Kidney (tissue), 13 donors: ENCODE measurements at regions not wholly inside any gene's neighbourhood (a gene's known extent, or its start where the extent isn't known, plus 50 kb on each side); places are given as distances from the start of the nearest gene placed in this dataset.

ENCODE experiments used
- DNase-seq, 5 donors: peaks; one replicate each; pipeline ENCODE4 v3.0.0-alpha.2; 2013 to 2020
- FAIRE-seq: peaks from 2 replicates; lab custom pipeline; 2012; peaks lifted over from hg19 to GRCh38; lab: Jason Lieb, UNC
- H3K27ac ChIP-seq, 2 donors: one replicate each; pipeline ENCODE4 v1.7.0; 2013; ENCODE audit warnings: low read depth in 2 of 2, low read length in 2 of 2, inconsistent platforms in 1 of 2
- H3K27me3 ChIP-seq: one replicate; pipeline ENCODE4 v1.7.1; 2013; ENCODE audit warnings: low read length, inconsistent platforms; ENCODE audit not compliant: control insufficient read depth, insufficient read depth
- H3K36me3 ChIP-seq, 3 donors: one replicate each; pipeline versions ENCODE4 v1.7.0 to v1.7.1; 2013; ENCODE audit warnings: low read length in 3 of 3, control low read depth in 1 of 3, inconsistent platforms in 1 of 3; ENCODE audit not compliant: insufficient read depth in 3 of 3, control insufficient read depth in 2 of 3
- H3K4me1 ChIP-seq, 3 donors: one replicate each; pipeline versions ENCODE4 v1.7.0 to v1.7.1; 2013; ENCODE audit warnings: low read length in 3 of 3, inconsistent platforms in 1 of 3, low read depth in 1 of 3; ENCODE audit not compliant: control insufficient read depth in 2 of 3, insufficient read depth in 2 of 3
- H3K4me3 ChIP-seq, 3 donors: one replicate each; pipeline versions ENCODE4 v1.7.0 to v1.8.1; 2013; ENCODE audit warnings: low read length in 3 of 3, control low read depth in 1 of 3, inconsistent platforms in 1 of 3
- H3K9ac ChIP-seq, 3 donors: one replicate each; pipeline versions ENCODE4 v1.7.0 to v1.7.1; 2013; ENCODE audit warnings: low read length in 3 of 3, control low read depth in 1 of 3, inconsistent platforms in 1 of 3
- H3K9me3 ChIP-seq, 3 donors: one replicate each; pipeline versions ENCODE4 v1.7.0 to v1.7.1; 2013; ENCODE audit warnings: low read length in 3 of 3, control low read depth in 1 of 3, inconsistent platforms in 1 of 3; ENCODE audit not compliant: control insufficient read depth in 2 of 3, insufficient read depth in 1 of 3
- CTCF ChIP-seq: IDR thresholded peaks from 3 replicates; pipeline ENCODE4 v1.5.1; 2012; ENCODE audit warnings: mild to moderate bottlenecking, moderate library complexity, borderline replicate concordance; ENCODE audit not compliant: insufficient read depth; ENCODE audit errors: extremely low read depth
- intact Hi-C: fragments of 100-400 bp; cut with DNase I; formaldehyde crosslinking; loops from one replicate; pipeline ENCODE4 v1.11.1; 2022
- donor health status: control.
- donor health status: control.
- donor health status: control.
- donor health status: control.
- donor health status: control.
- donor health status: DM: yes; HTN: yes; CAD: no.
- donor health status: Normal renal cell carcinoma (clear cell type).

GRCh38 chrX:1792636-1793035, 177.8 kb downstream of the ASMT start:
- Histone ChIP-seq H3K27me3 (no peaks in the 10 kb centered on the region), H3K4me1 (no peaks in the 10 kb centered on the region), H3K9me3 (no peaks in the 10 kb centered on the region), H3K36me3 (no peaks in the 10 kb centered on the region), H3K4me3 (no peak overlapping the region), H3K9ac (no peak overlapping the region), H3K27ac (no peak overlapping the region)
- no peak for TF ChIP-seq CTCF
- intact Hi-C loops = no loop called here
- FAIRE-seq (no peak), DNase-seq (no peak)

- DNase-seq (no peak), FAIRE-seq (no peak)
- Histone ChIP-seq H3K4me1 (no peaks in the 10 kb centered on the region), H3K9me3 (no peaks in the 10 kb centered on the region), H3K27me3 (no peaks in the 10 kb centered on the region), H3K27ac (no peak overlapping the region), H3K9ac (no peak overlapping the region), H3K36me3 (no peaks in the 10 kb centered on the region), H3K4me3 (no peak overlapping the region)
- intact Hi-C loops = no loop called here
- no peak for TF ChIP-seq CTCF
Observed at GRCh38 chrX:1794586-1794985, 179.7 kb downstream of the ASMT start.

GRCh38 chrX:1802912-1803311, 188.1 kb downstream of the ASMT start:
- no peaks in the 10 kb centered on the region for H3K27me3 ChIP-seq
- H3K4me3 ChIP-seq = no peak overlapping the region
- no peak for TF ChIP-seq CTCF
- no peaks in the 10 kb centered on the region for H3K4me1 ChIP-seq
- no peak overlapping the region for H3K27ac ChIP-seq
- H3K36me3 ChIP-seq = no peaks in the 10 kb centered on the region
- DNase-seq (no peak), FAIRE-seq (no peak)
- intact Hi-C loops = no loop called here
- H3K9me3 ChIP-seq = no peaks in the 10 kb centered on the region
- no peak overlapping the region for H3K9ac ChIP-seq

DNA sequence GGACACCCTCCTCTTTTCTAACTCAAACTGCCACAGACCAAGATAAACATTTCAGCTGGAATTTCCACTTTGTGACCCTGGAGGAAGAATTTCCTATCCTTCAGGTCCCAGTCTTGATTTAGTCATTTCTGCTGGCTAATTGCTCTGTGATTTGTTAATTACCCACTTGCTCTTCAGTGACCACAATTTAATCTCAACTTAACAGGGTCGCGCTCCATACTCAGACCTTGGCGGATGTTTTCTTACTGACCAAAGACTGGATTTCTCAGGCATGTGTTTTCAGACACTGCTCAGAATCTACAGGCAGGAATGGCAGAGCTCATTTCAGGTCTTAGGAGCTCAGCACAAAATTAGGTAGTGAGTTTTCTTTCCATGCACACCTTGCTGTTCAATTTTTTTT, 188.9 kb downstream of the ASMT start:
- H3K36me3 ChIP-seq = no peaks in the 10 kb centered on the region
- no peak overlapping the region for H3K9ac ChIP-seq
- no peak overlapping the region for H3K27ac ChIP-seq
- intact Hi-C loops = no loop called here
- TF ChIP-seq CTCF = no peak
- DNase-seq = peak in 3 of 5 donors; percentile 19 to 31 (median 27)
- no peak overlapping the region for H3K4me3 ChIP-seq
- H3K4me1 ChIP-seq = no peaks in the 10 kb centered on the region
- FAIRE-seq = no peak
- H3K9me3 ChIP-seq = no peaks in the 10 kb centered on the region
- H3K27me3 ChIP-seq = no peaks in the 10 kb centered on the region
